ENCODE measurements at regions not wholly inside any gene's neighbourhood (a gene's known extent, or its start where the extent isn't known, plus 50 kb on each side); places are given as distances from the start of the nearest gene placed in this dataset.
"Not testable (repeated sequence)": the region's sequence is repeated elsewhere in the genome, so short reads cannot be mapped to it uniquely, and the experiment has no call there.

DNA sequence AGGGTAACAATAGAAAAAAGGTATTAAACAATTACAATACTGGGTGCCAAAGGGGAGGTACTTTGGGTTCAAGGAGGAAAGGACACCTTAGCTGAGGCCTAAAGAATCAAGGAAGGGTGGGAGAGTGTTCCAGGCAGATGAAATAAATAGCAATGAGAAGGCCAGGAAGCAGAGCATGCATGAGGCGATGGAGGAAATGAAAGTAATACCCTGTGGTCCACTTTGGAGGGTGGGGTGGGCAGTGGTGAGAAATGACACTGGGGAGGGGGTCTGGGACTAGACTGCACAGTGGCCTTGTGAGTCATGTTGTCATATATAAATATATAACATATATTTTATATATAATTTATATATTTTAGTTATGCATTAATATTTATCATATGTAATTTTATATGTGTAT is 55.9 kb downstream of the BHLHE40 start:
- DNase-seq (ENCODE audit: low read depth in 2 of 2): no peak

- no peak for DNase-seq (ENCODE audit: low read depth in 2 of 2)
Measured at GRCh38 chr3:5035692-5036391, 56.6 kb downstream of the BHLHE40 start.

DNA sequence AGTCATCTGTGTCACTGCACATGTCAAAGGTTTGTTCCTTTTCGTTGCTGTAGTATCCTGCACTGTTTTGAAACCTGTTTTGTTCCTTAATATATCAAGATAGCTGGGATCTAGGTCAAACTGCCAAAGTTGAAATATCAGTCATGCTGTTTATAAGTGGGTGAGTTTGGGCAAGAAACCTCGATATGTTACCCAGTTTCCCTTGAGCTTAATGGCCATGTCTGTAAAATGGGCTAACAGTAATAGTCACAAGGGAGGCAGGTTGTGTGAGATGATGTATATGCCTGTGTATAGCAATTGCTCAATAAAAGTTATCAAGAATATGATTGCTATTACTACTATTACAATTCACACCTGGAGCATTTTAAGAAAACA is 57.1 kb downstream of the BHLHE40 start:
- DNase-seq (ENCODE audit: low read depth in 2 of 2): no peak

DNA sequence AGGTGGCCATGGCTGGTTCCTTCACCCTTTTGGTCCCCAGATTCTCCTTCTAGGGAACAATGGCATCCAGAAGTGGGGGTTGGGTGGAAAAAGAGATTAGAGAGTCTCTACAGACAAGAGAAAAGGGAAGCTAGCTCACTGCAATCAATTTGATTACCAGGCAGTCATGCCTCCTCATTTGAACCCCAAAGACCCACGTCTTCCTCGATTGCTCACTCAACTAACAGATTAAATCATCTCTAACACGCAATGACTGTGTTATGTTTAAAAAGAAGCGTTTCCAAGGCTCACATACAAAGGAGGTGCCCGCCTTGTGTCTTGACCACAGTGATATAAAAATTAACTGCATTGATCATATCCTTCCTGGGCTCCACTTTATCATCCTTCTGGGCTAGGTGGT is 57.6 kb downstream of the BHLHE40 start:
- DNase-seq (ENCODE audit: low read depth in 2 of 2): no peak

- DNase-seq (ENCODE audit: low read depth in 2 of 2): no peak
Measured at GRCh38 chr3:5039585-5039984, 60.3 kb downstream of the BHLHE40 start.

- DNase-seq (ENCODE audit: low read depth in 2 of 2): no peak
Measured at GRCh38 chr3:5041315-5041714, 62.1 kb downstream of the BHLHE40 start.

DNA sequence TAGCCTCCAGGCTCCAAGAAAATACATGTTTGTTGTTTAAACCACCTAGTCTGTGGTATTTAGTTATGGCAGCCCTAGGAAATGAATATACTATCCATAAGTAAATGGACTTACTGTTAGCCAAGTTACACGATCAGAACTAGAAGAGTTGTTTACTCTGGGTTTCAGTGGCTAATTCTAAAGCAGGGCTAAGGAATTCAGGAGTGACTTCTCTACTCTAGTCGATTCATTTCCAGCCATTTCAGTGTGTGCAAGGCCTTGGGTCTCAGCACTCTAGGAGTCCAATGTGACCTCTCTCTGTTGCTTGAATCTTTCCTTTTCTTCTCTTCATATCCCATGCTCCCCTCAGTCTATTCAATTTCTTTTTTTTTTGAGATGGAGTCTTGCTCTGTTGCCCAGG is 66.7 kb downstream of the BHLHE40 start:
- DNase-seq (ENCODE audit: low read depth in 2 of 2): no peak

- no peak for DNase-seq (ENCODE audit: low read depth in 2 of 2)
Measured at GRCh38 chr3:5047764-5048419, 68.7 kb downstream of the BHLHE40 start.

- peak in 1 of 2 donors; percentile 19 for DNase-seq (ENCODE audit: low read depth in 2 of 2)
Measured at GRCh38 chr3:5051772-5052171, 70.3 kb upstream of the ARL8B start.

- DNase-seq (ENCODE audit: low read depth in 2 of 2): no peak
Measured at GRCh38 chr3:5052247-5052646, 69.8 kb upstream of the ARL8B start.

- no peak for DNase-seq (ENCODE audit: low read depth in 2 of 2)
Measured at GRCh38 chr3:5053021-5053831, 68.9 kb upstream of the ARL8B start.

DNA sequence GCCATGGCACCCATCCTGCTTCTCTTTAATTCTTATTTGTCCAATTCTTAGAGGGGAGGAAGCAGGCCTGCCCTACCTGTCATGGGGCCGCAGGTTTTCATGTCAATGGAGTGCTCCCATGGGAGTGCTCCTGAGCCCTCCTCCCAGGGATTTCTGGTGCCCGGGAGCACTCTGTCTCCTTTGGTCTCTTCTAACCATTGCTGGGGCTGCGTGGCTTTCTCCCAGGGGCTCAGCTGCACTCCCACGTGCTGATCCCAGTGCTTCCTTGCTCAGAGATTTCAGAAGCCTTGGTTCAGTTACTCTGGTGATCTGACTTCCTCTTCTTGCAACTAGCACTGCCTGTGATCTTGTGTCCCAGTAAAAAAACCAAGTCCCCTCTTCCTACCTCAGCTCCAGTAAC is 68.0 kb upstream of the ARL8B start:
- DNase-seq (ENCODE audit: low read depth in 2 of 2): no peak

GRCh38 chr3:5054579-5054978 is 67.5 kb upstream of the ARL8B start:
- DNase-seq (ENCODE audit: low read depth in 2 of 2): not testable (repeated sequence)

- DNase-seq (ENCODE audit: low read depth in 2 of 2): no peak
Measured at GRCh38 chr3:5055357-5056110, 66.6 kb upstream of the ARL8B start.

GRCh38 chr3:5056111-5056391 is 66.0 kb upstream of the ARL8B start:
- DNase-seq (ENCODE audit: low read depth in 2 of 2): no peak

- no peak for DNase-seq (ENCODE audit: low read depth in 2 of 2)
Measured at GRCh38 chr3:5057272-5057671, 64.8 kb upstream of the ARL8B start.

DNA sequence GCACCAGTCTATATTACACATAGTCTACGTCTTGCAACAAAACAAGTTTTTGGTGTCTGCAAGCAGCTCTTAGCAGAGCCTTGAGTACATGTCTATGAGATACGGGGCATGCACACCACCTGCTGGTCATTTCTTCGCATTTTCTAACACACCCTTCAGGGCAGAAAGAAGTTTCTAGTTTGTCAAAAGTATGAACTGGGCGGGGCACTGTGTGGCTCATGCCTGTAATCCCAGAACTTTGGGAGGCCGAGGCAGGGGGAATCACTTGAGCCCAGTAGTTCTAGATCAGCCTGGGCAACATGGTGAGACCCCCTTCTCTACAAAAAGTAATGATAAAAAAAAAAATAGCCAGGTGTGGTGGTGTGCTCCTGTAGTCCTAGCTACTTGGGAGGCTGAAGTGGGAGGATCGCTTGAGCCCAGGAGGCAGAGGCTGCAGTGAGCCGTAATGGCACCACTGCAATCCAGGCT is 64.2 kb upstream of the ARL8B start:
- DNase-seq (ENCODE audit: low read depth in 2 of 2): peak; percentile 54 to 56

GRCh38 chr3:5058471-5058951 is 63.6 kb upstream of the ARL8B start:
- no peak for DNase-seq (ENCODE audit: low read depth in 2 of 2)

- no peak for DNase-seq (ENCODE audit: low read depth in 2 of 2)
Measured at GRCh38 chr3:5059782-5060181, 62.3 kb upstream of the ARL8B start.

DNA sequence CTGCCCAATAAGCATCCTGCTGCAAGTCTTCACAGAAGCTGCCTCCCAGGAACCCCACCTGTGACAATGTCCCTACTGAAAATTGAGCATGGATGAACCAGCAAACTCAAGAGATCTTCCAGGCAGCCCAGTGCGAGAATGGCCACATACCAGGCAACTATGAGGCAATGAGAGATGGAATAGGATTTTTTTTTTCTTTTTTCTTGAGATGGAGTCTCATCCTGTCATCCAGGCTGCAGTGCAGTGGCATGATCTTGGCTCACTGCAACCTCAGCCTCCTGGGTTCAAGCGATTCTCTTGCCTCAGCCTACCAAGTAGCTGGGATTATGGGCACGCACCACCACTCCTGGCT is 60.9 kb upstream of the ARL8B start:
- no peak for DNase-seq (ENCODE audit: low read depth in 2 of 2)

DNA sequence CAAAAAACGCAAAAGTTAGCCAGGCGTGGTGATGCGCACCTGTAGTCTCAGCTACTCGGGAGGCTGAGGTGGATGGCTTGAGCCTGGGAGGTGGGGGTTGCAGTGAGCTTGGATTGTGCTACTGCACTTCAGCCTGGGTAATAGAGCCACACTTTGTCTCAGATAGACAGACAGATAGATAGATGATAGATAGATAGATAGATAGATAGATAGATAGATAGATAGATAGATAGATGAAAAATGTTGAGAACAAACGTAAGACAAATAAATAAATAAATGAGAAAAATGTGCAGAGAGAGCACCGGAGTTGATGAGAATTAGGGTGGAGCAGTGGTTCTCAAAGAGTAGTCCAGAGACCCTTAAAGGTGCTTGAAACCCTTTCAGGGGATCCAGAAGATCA is 58.4 kb upstream of the ARL8B start:
- no peak for DNase-seq (ENCODE audit: low read depth in 2 of 2)

DNA sequence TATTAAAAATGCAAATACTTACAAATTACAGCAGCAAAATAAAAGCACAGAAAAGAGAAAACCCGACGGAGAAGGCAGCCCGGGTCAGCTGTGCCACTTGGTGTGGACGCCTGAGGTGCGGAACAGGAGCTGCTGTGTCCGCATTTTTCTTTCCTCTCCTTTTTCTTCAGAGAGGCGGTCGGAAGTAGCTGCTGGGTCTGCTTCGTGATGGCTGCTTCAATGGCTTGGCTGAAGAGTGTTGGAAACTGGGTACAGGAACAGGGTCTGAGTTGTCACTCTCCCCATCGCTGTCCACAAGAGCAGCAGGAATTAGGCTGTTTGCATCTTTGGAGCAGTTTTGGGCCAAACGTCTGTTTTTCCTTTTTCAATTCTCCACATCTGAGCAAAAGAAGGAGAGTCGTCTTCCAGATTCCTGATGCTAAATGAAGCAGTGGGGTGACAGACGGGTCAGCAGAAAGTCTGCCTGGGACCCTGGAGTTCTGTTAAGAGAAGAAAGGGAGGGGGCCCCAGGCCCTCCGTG is 53.5 kb upstream of the ARL8B start:
- no peak for DNase-seq (ENCODE audit: low read depth in 2 of 2)

Data from stimulated activated CD8-positive, alpha-beta memory T cell treated with anti-CD3 and anti-CD28 coated beads, Interleukin-15, amount 100 ng/mL, for 48 hours (primary cell).